Embryonic facial prominence (tissue), 1 donor: ENCODE measurements at regions not wholly inside any gene's neighbourhood (a gene's known extent, or its start where the extent isn't known, plus 50 kb on each side); places are given as distances from the start of the nearest gene placed in this dataset.

Experiments used
- DNase-seq: peaks from one replicate; pipeline ENCODE4 v3.0.0-alpha.2; 2016; ENCODE audit errors: extremely low spot score

- DNase-seq, result no peak
These were observed 649.4 kb downstream of the NPHP4 start for GRCh38 chr1:5342830-5343229.

- DNase-seq, result no peak
These were observed 650.1 kb downstream of the NPHP4 start for GRCh38 chr1:5342172-5342571.

DNA sequence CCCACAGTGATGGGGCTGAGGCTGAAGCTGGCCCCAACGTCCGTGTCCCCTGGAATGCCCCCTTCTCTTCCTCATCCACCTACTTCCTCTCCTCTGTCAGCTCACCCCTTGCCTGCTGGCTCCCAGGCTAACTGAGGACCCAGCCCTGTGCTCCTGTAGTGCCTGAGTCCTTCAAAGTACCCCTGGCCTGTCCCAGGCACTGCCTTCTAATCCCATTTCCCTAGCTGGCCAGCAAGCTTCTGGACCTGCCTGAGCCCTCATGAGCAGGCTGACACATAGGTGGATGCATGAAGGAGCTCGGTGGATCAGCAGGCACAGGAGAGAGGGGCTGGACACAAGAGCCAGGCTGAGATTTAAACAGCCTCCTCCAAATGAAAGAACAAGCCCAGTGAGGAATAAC, 650.8 kb downstream of the NPHP4 start:
- no peak for DNase-seq

DNA sequence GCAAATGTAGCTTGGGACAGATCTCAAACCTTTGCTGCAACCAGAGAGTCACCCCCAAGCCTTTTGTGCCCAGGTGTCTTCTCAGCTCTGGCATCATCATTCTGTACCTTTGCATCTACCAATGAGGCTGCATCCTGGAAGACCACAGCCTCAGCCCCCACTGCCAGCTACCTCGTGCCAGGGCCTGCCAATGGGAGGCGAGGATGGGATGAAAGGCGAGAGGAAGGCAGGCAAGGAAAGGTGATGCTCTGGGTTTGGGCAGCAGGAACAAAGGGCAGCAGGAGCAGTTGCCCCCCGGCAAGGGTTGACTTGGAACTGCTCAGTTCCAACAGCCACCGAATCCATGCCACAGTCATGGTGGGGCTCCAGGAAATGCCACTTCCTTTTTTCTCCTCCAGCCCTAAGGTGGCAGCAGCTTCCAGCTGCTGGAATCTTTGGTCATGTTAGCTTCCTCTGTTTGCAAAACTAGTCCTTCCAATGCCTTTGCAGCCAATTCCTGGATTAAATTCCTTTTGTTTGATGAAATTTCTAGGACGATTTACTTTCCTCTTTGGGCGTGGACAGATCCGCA, 651.6 kb downstream of the NPHP4 start:
- no peak for DNase-seq

DNA sequence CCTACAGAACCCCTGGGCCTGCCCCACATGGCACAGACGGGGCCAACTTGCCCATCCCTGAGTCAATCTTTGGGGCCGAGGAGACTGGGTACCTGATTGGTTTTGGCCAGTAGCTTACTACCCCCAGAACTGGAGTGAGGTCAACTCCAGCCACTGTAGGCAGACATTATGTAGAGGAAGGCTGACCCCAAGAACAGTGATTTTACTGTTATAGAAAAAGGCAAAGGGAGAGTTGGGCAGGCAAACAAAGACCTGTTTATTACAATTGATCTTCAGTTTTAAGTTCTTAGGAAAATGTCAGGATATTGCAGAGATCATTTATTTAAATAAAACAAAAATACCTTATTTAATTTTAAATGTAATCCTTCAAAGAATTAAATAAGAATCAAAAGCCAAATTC, 653.8 kb downstream of the NPHP4 start:
- no peak for DNase-seq

GRCh38 chr1:5333291-5333690, 658.9 kb downstream of the NPHP4 start:
- DNase-seq, result no peak

- DNase-seq, result no peak
These were observed 661.1 kb downstream of the NPHP4 start for GRCh38 chr1:5331101-5331500.

- DNase-seq, result no peak
These were observed 663.0 kb downstream of the NPHP4 start for GRCh38 chr1:5329068-5329739.

DNA sequence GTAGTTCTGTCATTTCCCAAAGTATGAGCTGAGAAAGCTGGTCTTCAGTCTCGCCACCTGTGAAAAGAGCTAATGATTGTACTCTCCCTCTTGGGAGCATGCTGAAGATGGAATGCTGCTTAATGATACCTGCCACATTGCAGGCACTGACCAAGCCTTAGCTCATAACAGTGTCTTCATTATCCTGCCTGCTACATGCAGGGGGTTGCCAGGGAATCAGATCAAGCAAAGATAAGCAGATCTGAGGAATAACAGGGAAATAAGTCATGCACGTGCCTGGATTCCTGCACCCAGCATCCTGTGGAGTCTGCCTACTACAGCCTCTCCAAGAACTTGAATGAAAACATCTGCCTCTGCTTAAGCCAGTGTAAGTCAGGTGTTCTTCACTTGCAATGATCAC, 667.3 kb downstream of the NPHP4 start:
- no peak for DNase-seq

- no peak for DNase-seq
These were observed 663.9 kb downstream of the AJAP1 start for GRCh38 chr1:5318143-5318816.

DNA sequence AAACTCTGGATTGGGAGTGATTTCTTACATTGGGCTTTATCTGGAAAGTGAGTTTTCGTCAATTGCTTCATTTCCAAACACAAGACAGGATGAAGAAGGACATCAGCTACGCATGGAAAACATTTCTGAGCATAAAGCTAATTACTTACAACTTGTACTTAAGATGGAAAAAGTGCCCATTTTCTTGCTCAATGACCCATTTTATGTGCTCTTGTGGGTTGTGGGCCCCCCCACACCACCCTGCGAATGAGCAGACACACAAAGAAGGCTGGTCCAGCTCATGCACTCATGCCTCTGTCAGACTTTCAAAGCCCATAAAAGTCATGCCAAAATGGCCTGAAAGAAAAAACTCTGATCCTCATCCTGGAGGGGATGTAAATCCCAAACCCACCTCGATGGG, 663.0 kb downstream of the AJAP1 start:
- no peak for DNase-seq

DNA sequence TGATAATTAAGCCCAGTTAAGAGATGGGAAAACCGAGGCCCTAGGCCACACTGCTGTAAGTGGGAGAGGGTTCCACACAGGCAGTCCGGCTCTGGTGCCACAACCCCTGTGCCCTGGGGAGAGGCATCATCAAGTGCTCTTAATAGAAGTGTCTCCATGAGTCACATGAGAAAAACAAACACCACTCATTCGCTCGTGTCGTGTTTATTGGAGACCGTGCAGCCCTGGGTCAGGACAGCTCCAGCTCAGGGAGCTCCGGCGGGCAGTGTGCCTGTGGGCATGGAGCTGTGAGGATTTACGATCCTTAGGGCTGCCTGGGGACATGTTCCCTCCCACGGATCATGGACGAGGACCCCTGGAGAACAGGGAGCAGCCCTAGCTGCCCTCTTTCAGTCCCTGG, 658.5 kb downstream of the AJAP1 start:
- no peak for DNase-seq

- no peak for DNase-seq
These were observed 657.9 kb downstream of the AJAP1 start for GRCh38 chr1:5312293-5312674.

- DNase-seq, result no peak
These were observed 657.4 kb downstream of the AJAP1 start for GRCh38 chr1:5311634-5312292.

- no peak for DNase-seq
These were observed 656.7 kb downstream of the AJAP1 start for GRCh38 chr1:5311147-5311546.

- no peak for DNase-seq
These were observed 653.8 kb downstream of the AJAP1 start for GRCh38 chr1:5308249-5308648.

DNA sequence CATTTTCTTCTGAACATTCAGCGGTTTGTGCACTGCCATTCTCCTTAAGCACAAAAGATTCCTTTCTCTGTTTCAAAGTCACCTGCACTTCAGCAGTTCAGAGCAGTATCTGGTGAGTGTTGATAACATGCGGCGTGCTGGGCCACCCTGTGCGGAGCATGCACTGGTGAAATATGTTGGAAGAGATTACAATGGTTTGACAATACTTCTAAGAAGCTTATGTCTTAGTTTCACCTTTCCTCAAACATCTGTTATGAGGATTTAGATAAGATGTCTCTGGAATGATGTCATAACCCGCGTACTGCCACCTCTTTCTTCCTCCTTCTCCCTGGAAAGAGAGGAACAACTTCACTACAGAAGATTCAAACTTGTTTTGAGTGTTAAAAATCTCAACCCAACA, 650.3 kb downstream of the AJAP1 start:
- DNase-seq, result no peak

DNA sequence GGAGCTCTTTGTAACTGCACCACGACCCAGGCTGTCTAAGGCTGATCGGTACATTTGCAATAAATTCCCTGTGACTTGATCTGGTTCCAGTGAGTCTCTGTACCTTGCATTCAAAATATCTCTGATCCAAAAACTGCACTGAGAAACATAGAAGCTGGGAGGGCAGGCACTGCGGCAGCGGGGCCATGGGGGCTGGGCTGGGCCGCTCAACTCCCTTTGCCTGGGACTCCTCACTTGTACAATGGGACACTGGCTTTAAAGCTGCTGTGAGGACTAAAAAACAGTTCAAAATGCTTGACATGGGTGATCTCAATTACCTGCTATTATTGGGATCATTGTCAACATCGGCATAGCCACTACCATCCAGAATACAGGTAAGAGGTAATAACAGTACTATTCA, 644.0 kb downstream of the AJAP1 start:
- DNase-seq, result no peak

- DNase-seq, result no peak
These were observed 643.5 kb downstream of the AJAP1 start for GRCh38 chr1:5297886-5298239.

GRCh38 chr1:5297180-5297885, 642.9 kb downstream of the AJAP1 start:
- DNase-seq, result no peak

DNA sequence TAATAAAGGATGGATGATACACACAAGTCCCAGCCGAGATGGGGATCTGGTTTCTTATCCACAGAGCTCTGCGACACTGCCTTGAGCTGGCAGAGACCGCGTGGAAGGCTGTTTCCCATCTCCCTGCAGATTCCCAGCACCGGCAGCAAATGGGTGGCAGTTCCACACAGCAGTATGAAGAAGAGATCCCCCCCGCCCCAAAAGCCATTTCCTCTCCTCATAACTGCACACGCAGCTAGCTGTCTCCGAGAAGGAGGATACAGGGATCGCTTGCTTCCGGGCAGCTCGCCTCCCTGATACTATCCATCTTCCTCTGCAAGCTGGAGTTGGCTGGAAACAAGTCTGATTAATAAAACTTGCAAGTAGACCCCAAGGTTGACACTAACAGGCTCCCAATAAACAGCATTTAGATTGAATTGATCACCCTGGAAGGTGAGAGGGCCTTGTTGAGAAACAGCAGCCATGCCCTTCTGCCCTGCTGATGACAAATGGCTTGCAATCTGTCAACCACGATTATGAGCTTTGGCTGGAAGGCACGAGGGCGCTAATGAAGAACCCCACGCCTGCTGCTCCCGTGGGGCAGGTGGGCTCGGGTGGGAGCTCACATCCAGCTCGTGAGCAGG, 642.3 kb downstream of the AJAP1 start:
- DNase-seq, result no peak

DNA sequence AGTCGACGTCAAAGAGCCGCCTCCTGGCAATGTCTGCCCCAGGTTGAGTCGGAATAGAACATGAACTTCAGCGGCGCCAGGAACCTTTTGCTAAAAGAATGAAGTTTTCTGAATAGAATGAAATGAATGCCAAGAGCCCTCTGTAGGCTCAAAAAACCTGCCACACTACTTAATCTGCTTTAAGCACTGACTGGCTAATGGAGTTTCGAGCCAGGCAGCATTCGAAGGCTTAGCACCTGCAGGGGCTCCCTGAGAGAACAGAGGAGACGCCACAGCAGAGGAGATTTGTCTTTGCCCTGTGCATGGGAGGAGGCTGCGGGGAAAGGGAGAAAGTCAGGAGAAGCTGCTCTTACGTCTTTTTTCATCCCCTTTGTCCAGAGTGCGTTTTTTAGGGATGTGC, 641.7 kb downstream of the AJAP1 start:
- no peak for DNase-seq
